Right atrium auricular region (tissue), 2 donors: ENCODE measurements at regions not wholly inside any gene's neighbourhood (a gene's known extent, or its start where the extent isn't known, plus 50 kb on each side); places are given as distances from the start of the nearest gene placed in this dataset.

Experiments
- DNase-seq: peaks from one replicate; pipeline ENCODE4 v3.0.0-alpha.2; 2019; ENCODE audit warnings: low spot score
- H3K27ac ChIP-seq, 2 donors: fragments of 200-600 bp; sonication (generic); 1 replicate in 1 of 2; 2 replicates in 1 of 2; pipeline ENCODE4 v1.5.1; 2016 to 2019
- H3K27me3 ChIP-seq, 2 donors: fragments of 200-600 bp; sonication (generic); one replicate each; pipeline versions ENCODE4 v1.5.1 to v1.6.0; 2017 to 2019
- H3K36me3 ChIP-seq: fragments of 200-600 bp; sonication (generic); one replicate; pipeline ENCODE4 v1.5.1; 2016
- H3K4me1 ChIP-seq, 2 donors: fragments of 200-600 bp; sonication (generic); one replicate each; pipeline versions ENCODE4 v1.5.1 to v1.6.0; 2017 to 2019
- H3K4me3 ChIP-seq, 2 donors: fragments of 200-600 bp; sonication (generic); 1 replicate in 1 of 2; 2 replicates in 1 of 2; pipeline ENCODE4 v1.5.1; 2017 to 2019; ENCODE audit warnings: mild to moderate bottlenecking in 1 of 2, moderate library complexity in 1 of 2
- H3K9me3 ChIP-seq, 2 donors: fragments of 200-600 bp; sonication (generic); one replicate each; pipeline ENCODE4 v1.5.1; 2019
- TF ChIP-seq, protein P1 (sequence below), 2 donors: fragments of 200-600 bp; sonication (generic); IDR thresholded peaks; one replicate each; pipeline ENCODE4 v1.5.1; 2019; ENCODE audit warnings: antibody characterized with exemption in 2 of 2

DNA sequence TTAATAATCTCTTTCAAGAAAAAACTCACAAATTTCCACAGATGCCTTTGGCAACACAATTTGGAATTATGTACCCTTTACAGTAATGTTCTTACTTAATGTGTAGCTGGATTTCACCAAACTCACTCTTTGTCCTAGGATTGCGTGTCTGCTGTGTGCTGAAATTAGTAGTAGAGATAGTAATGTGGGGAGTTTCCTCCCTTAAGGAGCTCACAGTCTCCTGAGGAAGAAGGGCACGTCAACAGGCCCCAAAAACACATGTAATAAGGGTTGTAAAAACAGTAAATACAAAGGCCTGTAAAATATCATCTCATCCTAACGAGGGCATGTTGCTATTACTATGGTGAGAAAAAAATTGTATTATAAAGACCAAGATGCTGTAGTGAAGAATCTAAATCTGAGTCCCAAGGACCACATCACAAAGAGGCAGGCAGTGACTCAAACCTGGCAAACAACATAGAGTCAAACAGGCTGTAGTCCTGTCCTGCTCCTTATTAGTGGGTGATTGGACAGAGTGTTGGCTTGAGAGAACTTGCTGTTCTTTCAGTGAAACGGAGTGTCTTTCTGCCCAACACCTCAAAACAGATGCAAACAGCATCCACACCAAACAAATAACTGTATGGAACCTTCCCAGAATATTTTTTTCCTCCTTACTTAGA is 83.2 kb upstream of the PAPPA start:
- Histone ChIP-seq H3K36me3 (no peaks in the 10 kb centered on the region), H3K27me3 (no peaks in the 10 kb centered on the region), H3K4me1 (no peaks in the 10 kb centered on the region), H3K4me3 (no peak overlapping the region), H3K27ac (peak overlapping the region in 1 of 2 donors; percentile 35), H3K9me3 (no peaks in the 10 kb centered on the region)
- TF ChIP-seq, protein P1, sequence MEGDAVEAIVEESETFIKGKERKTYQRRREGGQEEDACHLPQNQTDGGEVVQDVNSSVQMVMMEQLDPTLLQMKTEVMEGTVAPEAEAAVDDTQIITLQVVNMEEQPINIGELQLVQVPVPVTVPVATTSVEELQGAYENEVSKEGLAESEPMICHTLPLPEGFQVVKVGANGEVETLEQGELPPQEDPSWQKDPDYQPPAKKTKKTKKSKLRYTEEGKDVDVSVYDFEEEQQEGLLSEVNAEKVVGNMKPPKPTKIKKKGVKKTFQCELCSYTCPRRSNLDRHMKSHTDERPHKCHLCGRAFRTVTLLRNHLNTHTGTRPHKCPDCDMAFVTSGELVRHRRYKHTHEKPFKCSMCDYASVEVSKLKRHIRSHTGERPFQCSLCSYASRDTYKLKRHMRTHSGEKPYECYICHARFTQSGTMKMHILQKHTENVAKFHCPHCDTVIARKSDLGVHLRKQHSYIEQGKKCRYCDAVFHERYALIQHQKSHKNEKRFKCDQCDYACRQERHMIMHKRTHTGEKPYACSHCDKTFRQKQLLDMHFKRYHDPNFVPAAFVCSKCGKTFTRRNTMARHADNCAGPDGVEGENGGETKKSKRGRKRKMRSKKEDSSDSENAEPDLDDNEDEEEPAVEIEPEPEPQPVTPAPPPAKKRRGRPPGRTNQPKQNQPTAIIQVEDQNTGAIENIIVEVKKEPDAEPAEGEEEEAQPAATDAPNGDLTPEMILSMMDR (IDR thresholded peaks at IDR 0.05) = no peak
- no peak for DNase-seq

DNA sequence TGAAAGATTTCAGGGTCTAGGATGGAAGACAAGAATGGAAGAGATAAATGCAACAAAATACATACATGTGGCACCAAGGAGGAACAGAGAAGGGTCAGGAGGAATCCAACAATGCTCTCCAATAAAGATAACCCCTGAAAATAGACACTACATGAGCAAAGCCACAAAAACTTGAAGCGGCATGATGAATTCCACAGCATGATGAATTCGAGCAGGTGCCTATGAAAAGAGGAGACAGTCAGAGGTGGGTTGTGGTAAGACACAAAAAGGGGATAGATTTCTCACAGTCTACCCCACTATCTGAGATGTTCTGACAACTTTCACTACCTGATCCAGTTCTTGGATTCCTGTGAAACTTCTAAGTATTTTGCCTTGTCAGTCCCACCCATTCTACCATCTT is 81.5 kb upstream of the PAPPA start:
- TF ChIP-seq, protein P1 (IDR thresholded peaks at IDR 0.05) = no peak
- no peak for DNase-seq
- Histone ChIP-seq H3K4me1 (no peaks in the 10 kb centered on the region), H3K9me3 (no peaks in the 10 kb centered on the region), H3K36me3 (no peaks in the 10 kb centered on the region), H3K27ac (no peak overlapping the region), H3K27me3 (no peaks in the 10 kb centered on the region), H3K4me3 (no peak overlapping the region)

DNA sequence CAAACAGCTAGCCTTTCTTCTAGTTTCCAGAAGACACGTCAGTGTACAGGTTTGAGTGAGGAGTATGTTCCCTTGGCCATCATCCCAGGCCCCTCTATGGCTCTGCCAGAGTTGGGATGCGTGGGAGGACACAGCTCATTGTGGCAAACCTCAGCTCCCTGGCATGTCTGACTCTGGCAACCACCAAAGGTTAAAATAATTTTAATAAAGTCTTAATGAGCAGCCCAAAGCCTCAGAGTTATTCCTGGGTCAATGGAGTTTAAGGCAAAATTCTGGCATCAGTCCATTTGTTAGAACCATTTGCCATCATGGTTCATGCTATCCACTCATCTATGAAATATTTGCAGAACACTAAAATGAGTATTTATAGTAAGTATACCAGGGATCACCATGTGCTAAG is 79.8 kb upstream of the PAPPA start:
- H3K9me3 ChIP-seq = no peaks in the 10 kb centered on the region
- H3K4me3 ChIP-seq = no peak overlapping the region
- TF ChIP-seq, protein P1 (IDR thresholded peaks at IDR 0.05) = no peak
- H3K27me3 ChIP-seq = no peaks in the 10 kb centered on the region
- DNase-seq = no peak
- no peak overlapping the region for H3K27ac ChIP-seq
- H3K4me1 ChIP-seq = no peaks in the 10 kb centered on the region
- H3K36me3 ChIP-seq = no peaks in the 10 kb centered on the region

DNA sequence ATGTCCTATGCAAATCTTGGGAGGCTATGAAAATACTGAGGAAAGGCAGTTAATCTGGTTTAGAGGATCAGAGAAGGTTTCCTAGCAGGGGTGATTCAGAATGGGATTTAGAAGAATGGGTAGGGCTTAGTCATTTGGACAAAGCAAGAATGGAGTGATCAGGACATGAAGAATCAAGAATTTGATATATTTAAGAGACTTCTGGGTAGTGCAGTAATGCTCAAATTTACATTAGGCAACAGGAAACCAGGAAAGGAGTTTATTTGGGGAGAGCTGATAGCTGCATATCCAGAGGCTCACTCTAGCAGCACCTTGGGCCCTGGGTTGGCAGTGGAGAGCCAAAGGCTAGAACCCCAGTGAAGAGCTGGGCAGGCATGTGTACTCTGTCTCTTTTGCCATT is 78.9 kb upstream of the PAPPA start:
- TF ChIP-seq, protein P1 (IDR thresholded peaks at IDR 0.05) = no peak
- H3K36me3 ChIP-seq = no peaks in the 10 kb centered on the region
- H3K9me3 ChIP-seq = no peaks in the 10 kb centered on the region
- no peaks in the 10 kb centered on the region for H3K4me1 ChIP-seq
- DNase-seq = no peak
- no peak overlapping the region for H3K4me3 ChIP-seq
- no peak overlapping the region for H3K27ac ChIP-seq
- no peaks in the 10 kb centered on the region for H3K27me3 ChIP-seq

DNA sequence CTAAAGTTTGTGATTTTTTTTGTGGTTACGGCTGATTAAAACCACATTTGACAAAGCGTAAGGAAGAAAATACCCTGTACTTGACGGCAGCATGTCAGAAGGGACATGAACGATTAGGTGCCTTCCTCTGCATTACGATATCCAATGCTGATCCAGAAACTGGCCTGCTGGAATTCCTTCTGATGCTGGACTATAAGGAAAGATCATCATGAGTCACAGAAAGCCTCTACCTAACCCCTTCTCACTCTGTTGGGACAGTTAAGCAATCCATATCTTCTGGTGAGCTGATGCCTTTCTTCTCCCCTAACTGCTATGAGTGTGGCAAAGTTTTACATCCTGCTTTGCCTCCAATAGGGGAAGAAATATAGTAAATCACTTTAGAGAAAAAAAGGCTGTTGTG is 78.4 kb upstream of the PAPPA start:
- TF ChIP-seq, protein P1 (IDR thresholded peaks at IDR 0.05) = no peak
- H3K9me3 ChIP-seq = no peaks in the 10 kb centered on the region
- H3K27me3 ChIP-seq = no peaks in the 10 kb centered on the region
- H3K27ac ChIP-seq = no peak overlapping the region
- H3K36me3 ChIP-seq = no peaks in the 10 kb centered on the region
- DNase-seq = no peak
- no peak overlapping the region for H3K4me3 ChIP-seq
- no peaks in the 10 kb centered on the region for H3K4me1 ChIP-seq

DNA sequence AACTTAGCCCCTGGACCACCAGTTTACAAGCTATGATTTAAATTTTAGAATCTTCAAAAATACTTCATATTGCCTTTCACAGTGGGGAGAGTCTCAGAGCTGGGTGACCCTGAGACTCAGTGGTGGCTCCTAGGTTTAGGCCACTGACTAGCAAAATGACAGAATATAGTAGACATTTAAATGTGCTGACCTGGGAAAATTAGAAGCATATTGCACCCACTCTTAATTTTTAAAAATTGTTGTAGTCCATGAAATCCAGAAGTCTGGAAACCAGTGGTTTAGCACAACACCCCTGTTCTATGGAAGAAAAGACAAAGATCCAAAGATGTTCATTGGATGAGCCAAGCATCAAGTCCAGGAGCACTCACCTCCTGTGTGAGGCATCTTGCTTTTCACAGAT is 75.0 kb upstream of the PAPPA start:
- no peak overlapping the region for H3K4me3 ChIP-seq
- no peak for DNase-seq
- TF ChIP-seq, protein P1 (IDR thresholded peaks at IDR 0.05) = no peak

More for the DNA sequence above, 75.0 kb upstream of the PAPPA start:
- H3K9me3 ChIP-seq = no peaks in the 10 kb centered on the region
- no peaks in the 10 kb centered on the region for H3K36me3 ChIP-seq
- H3K4me1 ChIP-seq = no peaks in the 10 kb centered on the region
- no peak overlapping the region for H3K27ac ChIP-seq
- no peaks in the 10 kb centered on the region for H3K27me3 ChIP-seq
